ENCODE measurements at regions not wholly inside any gene's neighbourhood (a gene's known extent, or its start where the extent isn't known, plus 50 kb on each side); places are given as distances from the start of the nearest gene placed in this dataset.
"Not testable (repeated sequence)": the region's sequence is repeated elsewhere in the genome, so short reads cannot be mapped to it uniquely, and the experiment has no call there.

GRCh38 chr1:9465640-9466039 is 73.6 kb upstream of the SLC25A33 start:
- DNase-seq (ENCODE audit: low read depth): no peak

- no peak for DNase-seq (ENCODE audit: low read depth)
Measured at GRCh38 chr1:9466780-9467758, 72.2 kb upstream of the SLC25A33 start.

GRCh38 chr1:9469882-9470281 is 69.4 kb upstream of the SLC25A33 start:
- not testable (repeated sequence) for DNase-seq (ENCODE audit: low read depth)

- DNase-seq (ENCODE audit: low read depth): no peak
Measured at GRCh38 chr1:9471679-9472078, 67.6 kb upstream of the SLC25A33 start.

- no peak for DNase-seq (ENCODE audit: low read depth)
Measured at GRCh38 chr1:9472386-9473031, 66.8 kb upstream of the SLC25A33 start.

GRCh38 chr1:9473032-9473807 is 66.0 kb upstream of the SLC25A33 start:
- peak; percentile 90 for DNase-seq (ENCODE audit: low read depth)

- DNase-seq (ENCODE audit: low read depth): no peak
Measured at GRCh38 chr1:9475061-9475627, 64.1 kb upstream of the SLC25A33 start.

GRCh38 chr1:9476790-9477463 is 62.3 kb upstream of the SLC25A33 start:
- DNase-seq (ENCODE audit: low read depth): peak; percentile 11

- no peak for DNase-seq (ENCODE audit: low read depth)
Measured at GRCh38 chr1:9477535-9477934, 61.7 kb upstream of the SLC25A33 start.

- no peak for DNase-seq (ENCODE audit: low read depth)
Measured at GRCh38 chr1:9478021-9478420, 61.2 kb upstream of the SLC25A33 start.

GRCh38 chr1:9481048-9481447 is 58.2 kb upstream of the SLC25A33 start:
- DNase-seq (ENCODE audit: low read depth): no peak

GRCh38 chr1:9482403-9482802 is 56.9 kb upstream of the SLC25A33 start:
- no peak for DNase-seq (ENCODE audit: low read depth)

GRCh38 chr1:9482816-9483572 is 56.3 kb upstream of the SLC25A33 start:
- no peak for DNase-seq (ENCODE audit: low read depth)

- DNase-seq (ENCODE audit: low read depth): no peak
Measured at GRCh38 chr1:9486466-9487140, 52.7 kb upstream of the SLC25A33 start.
